K562 (cell line): ENCODE measurements at regions not wholly inside any gene's neighbourhood (a gene's known extent, or its start where the extent isn't known, plus 50 kb on each side); places are given as distances from the start of the nearest gene placed in this dataset.

Source experiments
- ATAC-seq: fragments of 200-7000 bp; cut with Tn5 transposase; 3 replicates; pipeline ENCODE4 v1.9.1; 2020; ENCODE audit warnings: moderate library complexity
- BruUV-seq: library from RNA; stranded (reverse); fragments of 400-500 nt; replicated peaks from 2 replicates; lab custom pipeline; 2021; lab: Mats Ljungman, UMichigan
- CTCF ChIA-PET: fragments of 300-600 bp; formaldehyde crosslinking; extraction: SDS; loops from one replicate; lab custom pipeline; 2021; ENCODE audit warnings: low intra/inter-chr PET ratio; lab: Yijun Ruan, JAX
- POLR2A ChIA-PET: fragments of 300-600, 350-650 bp; sonication (Branson Sonifier 250); formaldehyde crosslinking; extraction: SDS; loops from one replicate; lab custom pipeline; 2021; ENCODE audit warnings: antibody characterized with exemption, inconsistent platforms; lab: Yijun Ruan, JAX
- DNase-seq, 4 experiments: peaks; one replicate each; pipeline versions ENCODE4 v3.0.0 to v3.0.0-alpha.2; 2011 to 2018; ENCODE audit warnings: low spot score in 3 of 4, mixed read lengths in 3 of 4; ENCODE audit errors: extremely low read depth in 1 of 4
- FAIRE-seq: peaks from 2 replicates; lab custom pipeline; 2011; peaks lifted over from hg19 to GRCh38; lab: Jason Lieb, UNC
- H2AFZ ChIP-seq: 2 replicates; pipeline ENCODE4 v1.6.0; 2011; ENCODE audit warnings: low read depth, low read length, control low read depth, inconsistent platforms
- H3K27ac ChIP-seq: fragments of 200-600 bp; 3 replicates; pipeline ENCODE4 v1.8.0; 2011; ENCODE audit warnings: low read depth, mild to moderate bottlenecking, control low read depth, inconsistent platforms, low read length, moderate library complexity, mixed read lengths; ENCODE audit errors: extremely low read depth
- H3K27me3 ChIP-seq, 2 experiments: fragments of 300-600 bp in 1 of 2; 2 replicates in 1 of 2; 3 replicates in 1 of 2; pipeline versions ENCODE4 v1.6.0 to v1.8.0; 2011; ENCODE audit warnings: inconsistent platforms in 2 of 2, low read length in 2 of 2, mild to moderate bottlenecking in 1 of 2, mixed read lengths in 1 of 2, moderate library complexity in 1 of 2; ENCODE audit not compliant: control insufficient read depth in 2 of 2, insufficient read depth in 2 of 2
- H3K36me3 ChIP-seq: fragments of 300-600 bp; 3 replicates; pipeline ENCODE4 v1.8.0; 2011; ENCODE audit warnings: mild to moderate bottlenecking, low read length, inconsistent platforms; ENCODE audit not compliant: control insufficient read depth, insufficient read depth
- H3K4me1 ChIP-seq, 2 experiments: fragments of 200-600 bp in 1 of 2; replicated peaks in 1 of 2; 2 replicates in 1 of 2; 3 replicates in 1 of 2; pipeline versions ENCODE4 v1.5.1 to v1.8.0; 2011; ENCODE audit warnings: inconsistent platforms in 2 of 2, low read length in 2 of 2, mild to moderate bottlenecking in 1 of 2, mixed read lengths in 1 of 2, moderate library complexity in 1 of 2; ENCODE audit not compliant: control insufficient read depth in 2 of 2, insufficient read depth in 2 of 2
- H3K4me2 ChIP-seq: 2 replicates; pipeline ENCODE4 v1.6.1; 2011; ENCODE audit warnings: low read length, control low read depth, inconsistent platforms, mixed read lengths; ENCODE audit not compliant: insufficient read depth
- H3K4me3 ChIP-seq: fragments of 200-600 bp; sonication (generic), shearing (Covaris generic); 2 replicates; pipeline ENCODE4 v1.5.1; 2016; ENCODE audit warnings: control low read depth, inconsistent platforms
- H3K79me2 ChIP-seq: fragments of 200-600 bp; 3 replicates; pipeline ENCODE4 v1.8.0; 2011; ENCODE audit warnings: low read length, inconsistent platforms; ENCODE audit not compliant: control insufficient read depth, insufficient read depth
- H3K9ac ChIP-seq, 2 experiments: 2 replicates each; pipeline versions ENCODE4 v1.6.0 to v1.6.1; 2011; ENCODE audit warnings: low read depth in 2 of 2, low read length in 2 of 2, control low read depth in 1 of 2, inconsistent platforms in 1 of 2, mild to moderate bottlenecking in 1 of 2, mixed read lengths in 1 of 2; ENCODE audit not compliant: insufficient read depth in 1 of 2
- H3K9me1 ChIP-seq: one replicate; pipeline ENCODE4 v1.6.0; 2011; ENCODE audit warnings: inconsistent platforms, mild to moderate bottlenecking, low read length, moderate library complexity; ENCODE audit not compliant: control insufficient read depth, insufficient read depth
- H3K9me3 ChIP-seq: replicated peaks from 2 replicates; pipeline ENCODE4 v1.5.1; 2011; ENCODE audit warnings: low read depth, low read length, inconsistent platforms; ENCODE audit not compliant: control insufficient read depth, insufficient read depth
- H4K20me1 ChIP-seq: replicated peaks from 2 replicates; pipeline ENCODE4 v1.6.1; 2011; ENCODE audit warnings: low read length, inconsistent platforms, mixed read lengths; ENCODE audit not compliant: control insufficient read depth, insufficient read depth
- CEBPG ChIP-seq, 3 experiments: fragments of 200-800 bp in 1 of 3; sonication (Bioruptor generic) in 1 of 3; sonication (generic) in 1 of 3; formaldehyde crosslinking in 1 of 3; IDR thresholded peaks in 2 of 3; conservative IDR thresholded peaks in 1 of 3; 2 replicates each; pipeline versions ENCODE4 v1.6.1 to v1.8.0; 2016 to 2022; ENCODE audit warnings: missing compliant biosample characterization in 2 of 3, missing genetic modification characterization in 2 of 3, mild to moderate bottlenecking in 1 of 3, missing genetic modification reagents in 1 of 3
- HOXB6 ChIP-seq: fragments of 250-450 bp; sonication (Bioruptor Pico); IDR thresholded peaks from 2 replicates; pipeline ENCODE4 v1.5.1; 2022; ENCODE audit warnings: mild to moderate bottlenecking, borderline replicate concordance
- LEF1 ChIP-seq: fragments of 450-650 bp; IDR thresholded peaks from 2 replicates; pipeline ENCODE4 v1.6.1; 2016; ENCODE audit warnings: mild to moderate bottlenecking
- NR2C1 ChIP-seq, 2 experiments: fragments of 450-650 bp; IDR thresholded peaks; 2 replicates each; pipeline ENCODE4 v1.6.1; 2017; ENCODE audit warnings: mild to moderate bottlenecking in 2 of 2, antibody characterized with exemption in 1 of 2, inconsistent platforms in 1 of 2, missing compliant biosample characterization in 1 of 2, missing genetic modification characterization in 1 of 2
- RAD21 ChIP-seq, 2 experiments: fragments of 250-450 bp in 1 of 2; fragments of 450-650 bp in 1 of 2; sonication (Bioruptor Pico) in 1 of 2; formaldehyde crosslinking in 1 of 2; IDR thresholded peaks in 1 of 2; conservative IDR thresholded peaks in 1 of 2; 2 replicates each; pipeline versions ENCODE4 v1.4.0 to v1.8.0; 2020 to 2022; ENCODE audit warnings: mild to moderate bottlenecking in 2 of 2, moderate library complexity in 1 of 2
- ZNF224 ChIP-seq: sonication (generic); formaldehyde crosslinking; IDR thresholded peaks from 2 replicates; pipeline ENCODE4 v1.8.0; 2022; ENCODE audit warnings: mild to moderate bottlenecking, missing genetic modification reagents
- ZNF347 ChIP-seq: fragments of 450-650 bp; formaldehyde crosslinking; IDR thresholded peaks from 2 replicates; pipeline ENCODE4 v1.4.0; 2020; ENCODE audit warnings: low read depth, mild to moderate bottlenecking, moderate library complexity
- WGBS: fragments of 100-300 bp; shearing (Covaris generic); methylation state at CpG from one replicate; pipeline ENCODE4 v1.1.6; 2016; ENCODE audit warnings: low coverage, mixed read lengths; ENCODE audit not compliant: insufficient coverage; ENCODE audit errors: missing lambda C conversion rate; 5-methylcytosine and 5-hydroxymethylcytosine counted together
- in situ Hi-C: fragments of 300-500 bp; cut with MboI; formaldehyde crosslinking; loops from 4 replicates; pipeline ENCODE4 v1.15.0; 2018; ENCODE audit warnings: inconsistent platforms, mixed read lengths
- intact Hi-C: fragments of 100-400 bp; cut with micrococcal nuclease; formaldehyde crosslinking; loops from 2 replicates; pipeline ENCODE4 v1.14.2; 2022
- TF ChIP-seq, protein P1 (sequence below): sonication (generic); formaldehyde crosslinking; IDR thresholded peaks from 2 replicates; pipeline ENCODE4 v1.8.0; 2023; ENCODE audit warnings: missing genetic modification reagents, mild to moderate bottlenecking, borderline replicate concordance
- TF ChIP-seq, protein P2 (sequence below): IDR thresholded peaks from 3 replicates; pipeline ENCODE4 v1.6.1; 2011; ENCODE audit warnings: borderline replicate concordance, mild to moderate bottlenecking, moderate library complexity; ENCODE audit not compliant: insufficient read length; ENCODE audit errors: extremely low read depth

DNA sequence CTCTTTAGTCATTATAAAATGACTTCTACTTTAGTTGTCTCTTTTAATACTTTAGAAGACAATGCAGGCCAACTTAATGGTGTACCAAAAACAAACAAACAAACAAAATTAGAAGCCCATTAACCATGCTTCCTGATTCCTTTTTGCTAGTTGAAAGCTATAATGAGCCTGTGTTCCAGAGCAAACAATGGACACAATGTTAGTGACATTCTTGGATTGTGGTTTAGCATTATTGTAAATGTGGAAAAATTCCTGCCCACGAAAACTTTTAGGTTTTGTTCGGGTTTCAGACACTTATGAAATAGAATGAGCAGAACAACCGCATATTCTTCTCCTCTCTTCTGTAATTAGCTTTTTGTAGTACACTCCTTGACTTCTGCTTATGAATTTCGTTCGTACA, 1682.7 kb upstream of the PCDH7 start:
- CTCF ChIA-PET: no interaction called here
- ATAC-seq: no peak
- H4K20me1 ChIP-seq: no peaks in the 10 kb centered on the region
- H3K9me1 ChIP-seq: no peaks in the 10 kb centered on the region
- no peak overlapping the region for H3K9ac ChIP-seq
- H3K36me3 ChIP-seq: no peaks in the 10 kb centered on the region
- BruUV-seq: no TSS peak
- in situ Hi-C loops: no loop called here
- H2AFZ ChIP-seq: no peak overlapping the region
- no peak for FAIRE-seq
- no peaks in the 10 kb centered on the region for H3K27me3 ChIP-seq
- H3K4me2 ChIP-seq: no peak overlapping the region
- no peak overlapping the region for H3K27ac ChIP-seq
- no peak overlapping the region for H3K4me3 ChIP-seq
- 1% methylated on average over 5 of the region's 5 CpGs for WGBS
- POLR2A ChIA-PET: no interaction called here
- DNase-seq: no peak
- no peaks in the 10 kb centered on the region for H3K4me1 ChIP-seq
- TF ChIP-seq HOXB6 (CRISPR knock-in tag): no peak
- no peak for TF ChIP-seq RAD21 (CRISPR knock-in tag; conservative IDR thresholded peaks at IDR 0.05 in 1 of 2, IDR thresholded peaks at IDR 0.05 in 1 of 2)
- no peak for TF ChIP-seq ZNF224 (CRISPR knock-in tag)
- TF ChIP-seq, protein P1, sequence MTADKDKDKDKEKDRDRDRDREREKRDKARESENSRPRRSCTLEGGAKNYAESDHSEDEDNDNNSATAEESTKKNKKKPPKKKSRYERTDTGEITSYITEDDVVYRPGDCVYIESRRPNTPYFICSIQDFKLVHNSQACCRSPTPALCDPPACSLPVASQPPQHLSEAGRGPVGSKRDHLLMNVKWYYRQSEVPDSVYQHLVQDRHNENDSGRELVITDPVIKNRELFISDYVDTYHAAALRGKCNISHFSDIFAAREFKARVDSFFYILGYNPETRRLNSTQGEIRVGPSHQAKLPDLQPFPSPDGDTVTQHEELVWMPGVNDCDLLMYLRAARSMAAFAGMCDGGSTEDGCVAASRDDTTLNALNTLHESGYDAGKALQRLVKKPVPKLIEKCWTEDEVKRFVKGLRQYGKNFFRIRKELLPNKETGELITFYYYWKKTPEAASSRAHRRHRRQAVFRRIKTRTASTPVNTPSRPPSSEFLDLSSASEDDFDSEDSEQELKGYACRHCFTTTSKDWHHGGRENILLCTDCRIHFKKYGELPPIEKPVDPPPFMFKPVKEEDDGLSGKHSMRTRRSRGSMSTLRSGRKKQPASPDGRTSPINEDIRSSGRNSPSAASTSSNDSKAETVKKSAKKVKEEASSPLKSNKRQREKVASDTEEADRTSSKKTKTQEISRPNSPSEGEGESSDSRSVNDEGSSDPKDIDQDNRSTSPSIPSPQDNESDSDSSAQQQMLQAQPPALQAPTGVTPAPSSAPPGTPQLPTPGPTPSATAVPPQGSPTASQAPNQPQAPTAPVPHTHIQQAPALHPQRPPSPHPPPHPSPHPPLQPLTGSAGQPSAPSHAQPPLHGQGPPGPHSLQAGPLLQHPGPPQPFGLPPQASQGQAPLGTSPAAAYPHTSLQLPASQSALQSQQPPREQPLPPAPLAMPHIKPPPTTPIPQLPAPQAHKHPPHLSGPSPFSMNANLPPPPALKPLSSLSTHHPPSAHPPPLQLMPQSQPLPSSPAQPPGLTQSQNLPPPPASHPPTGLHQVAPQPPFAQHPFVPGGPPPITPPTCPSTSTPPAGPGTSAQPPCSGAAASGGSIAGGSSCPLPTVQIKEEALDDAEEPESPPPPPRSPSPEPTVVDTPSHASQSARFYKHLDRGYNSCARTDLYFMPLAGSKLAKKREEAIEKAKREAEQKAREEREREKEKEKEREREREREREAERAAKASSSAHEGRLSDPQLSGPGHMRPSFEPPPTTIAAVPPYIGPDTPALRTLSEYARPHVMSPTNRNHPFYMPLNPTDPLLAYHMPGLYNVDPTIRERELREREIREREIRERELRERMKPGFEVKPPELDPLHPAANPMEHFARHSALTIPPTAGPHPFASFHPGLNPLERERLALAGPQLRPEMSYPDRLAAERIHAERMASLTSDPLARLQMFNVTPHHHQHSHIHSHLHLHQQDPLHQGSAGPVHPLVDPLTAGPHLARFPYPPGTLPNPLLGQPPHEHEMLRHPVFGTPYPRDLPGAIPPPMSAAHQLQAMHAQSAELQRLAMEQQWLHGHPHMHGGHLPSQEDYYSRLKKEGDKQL (CRISPR knock-in tag): no peak
- no peak for TF ChIP-seq ZNF347 (CRISPR knock-in tag)
- no peak for TF ChIP-seq NR2C1 (IDR thresholded peaks at IDR 0.05)
- TF ChIP-seq NR2C1 (tag; IDR thresholded peaks at IDR 0.05): no peak
- TF ChIP-seq LEF1: no peak
- TF ChIP-seq, protein P2, sequence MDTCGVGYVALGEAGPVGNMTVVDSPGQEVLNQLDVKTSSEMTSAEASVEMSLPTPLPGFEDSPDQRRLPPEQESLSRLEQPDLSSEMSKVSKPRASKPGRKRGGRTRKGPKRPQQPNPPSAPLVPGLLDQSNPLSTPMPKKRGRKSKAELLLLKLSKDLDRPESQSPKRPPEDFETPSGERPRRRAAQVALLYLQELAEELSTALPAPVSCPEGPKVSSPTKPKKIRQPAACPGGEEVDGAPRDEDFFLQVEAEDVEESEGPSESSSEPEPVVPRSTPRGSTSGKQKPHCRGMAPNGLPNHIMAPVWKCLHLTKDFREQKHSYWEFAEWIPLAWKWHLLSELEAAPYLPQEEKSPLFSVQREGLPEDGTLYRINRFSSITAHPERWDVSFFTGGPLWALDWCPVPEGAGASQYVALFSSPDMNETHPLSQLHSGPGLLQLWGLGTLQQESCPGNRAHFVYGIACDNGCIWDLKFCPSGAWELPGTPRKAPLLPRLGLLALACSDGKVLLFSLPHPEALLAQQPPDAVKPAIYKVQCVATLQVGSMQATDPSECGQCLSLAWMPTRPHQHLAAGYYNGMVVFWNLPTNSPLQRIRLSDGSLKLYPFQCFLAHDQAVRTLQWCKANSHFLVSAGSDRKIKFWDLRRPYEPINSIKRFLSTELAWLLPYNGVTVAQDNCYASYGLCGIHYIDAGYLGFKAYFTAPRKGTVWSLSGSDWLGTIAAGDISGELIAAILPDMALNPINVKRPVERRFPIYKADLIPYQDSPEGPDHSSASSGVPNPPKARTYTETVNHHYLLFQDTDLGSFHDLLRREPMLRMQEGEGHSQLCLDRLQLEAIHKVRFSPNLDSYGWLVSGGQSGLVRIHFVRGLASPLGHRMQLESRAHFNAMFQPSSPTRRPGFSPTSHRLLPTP: no peak
- no peak for TF ChIP-seq CEBPG (CRISPR knock-in tag; IDR thresholded peaks at IDR 0.05)
- TF ChIP-seq CEBPG (tag; conservative IDR thresholded peaks at IDR 0.05 in 1 of 2, IDR thresholded peaks at IDR 0.05 in 1 of 2): no peak
- H3K9me3 ChIP-seq: no peaks in the 10 kb centered on the region
- intact Hi-C loops: no loop called here
- no peaks in the 10 kb centered on the region for H3K79me2 ChIP-seq
